Glutamatergic neuron (in vitro differentiated cells): ENCODE measurements at regions not wholly inside any gene's neighbourhood (a gene's known extent, or its start where the extent isn't known, plus 50 kb on each side); places are given as distances from the start of the nearest gene placed in this dataset.

Source experiments
- DNase-seq: peaks from one replicate; pipeline ENCODE4 v3.0.0; 2022
- H3K27ac Mint-ChIP-seq: one replicate; pipeline ENCODE4 v1.8.0; 2020; ENCODE audit warnings: mild to moderate bottlenecking, mixed read lengths, inconsistent platforms; ENCODE audit not compliant: unreplicated experiment
- H3K27me3 Mint-ChIP-seq: one replicate; pipeline ENCODE4 v1.8.0; 2020; ENCODE audit warnings: mild to moderate bottlenecking, moderate library complexity, mixed read lengths, inconsistent platforms; ENCODE audit not compliant: unreplicated experiment
- H3K36me3 Mint-ChIP-seq: one replicate; pipeline ENCODE4 v1.8.0; 2020; ENCODE audit warnings: mild to moderate bottlenecking, mixed read lengths, inconsistent platforms; ENCODE audit not compliant: unreplicated experiment
- H3K4me1 Mint-ChIP-seq: one replicate; pipeline ENCODE4 v1.8.0; 2020; ENCODE audit warnings: mild to moderate bottlenecking, low read depth, mixed read lengths, inconsistent platforms; ENCODE audit not compliant: unreplicated experiment
- H3K4me3 Mint-ChIP-seq: one replicate; pipeline ENCODE4 v1.8.0; 2020; ENCODE audit warnings: mild to moderate bottlenecking, mixed read lengths, inconsistent platforms; ENCODE audit not compliant: unreplicated experiment
- H3K9me3 Mint-ChIP-seq: one replicate; pipeline ENCODE4 v1.8.0; 2020; ENCODE audit warnings: mild to moderate bottlenecking, moderate library complexity, mixed read lengths, inconsistent platforms; ENCODE audit not compliant: unreplicated experiment
- CTCF ChIP-seq: fragments of 200-600 bp; sonication (generic); IDR thresholded peaks from one replicate; pipeline ENCODE4 v1.5.0; 2021; ENCODE audit not compliant: partially characterized antibody, unreplicated experiment

- Mint-ChIP-seq H3K27me3 (peaks cover 2% of the 10 kb centered on the region), H3K9me3 (peaks cover 3% of the 10 kb centered on the region), H3K4me1 (peaks cover 2% of the 10 kb centered on the region), H3K4me3 (no peak overlapping the region), H3K27ac (no peak overlapping the region), H3K36me3 (no peaks in the 10 kb centered on the region)
- no peak for DNase-seq
- TF ChIP-seq CTCF, result no peak
Measured at GRCh38 chr2:122020377-122020776, 264.9 kb downstream of the TSN start.

GRCh38 chr2:122021941-122022340 is 266.5 kb downstream of the TSN start:
- H3K9me3 Mint-ChIP-seq, result peaks cover 3% of the 10 kb centered on the region
- no peaks in the 10 kb centered on the region for H3K36me3 Mint-ChIP-seq
- peaks cover 2% of the 10 kb centered on the region for H3K4me1 Mint-ChIP-seq
- H3K27ac Mint-ChIP-seq, result no peak overlapping the region
- TF ChIP-seq CTCF, result no peak
- H3K4me3 Mint-ChIP-seq, result no peak overlapping the region
- H3K27me3 Mint-ChIP-seq, result peaks cover 2% of the 10 kb centered on the region
- DNase-seq, result no peak

- Mint-ChIP-seq H3K4me3 (no peak overlapping the region), H3K36me3 (no peaks in the 10 kb centered on the region), H3K9me3 (peaks cover 3% of the 10 kb centered on the region), H3K27me3 (peaks cover 2% of the 10 kb centered on the region), H3K27ac (no peak overlapping the region), H3K4me1 (peaks cover 2% of the 10 kb centered on the region)
- DNase-seq, result no peak
- no peak for TF ChIP-seq CTCF
Measured at GRCh38 chr2:122022531-122022930, 267.1 kb downstream of the TSN start.

- DNase-seq, result no peak
- peaks cover 2% of the 10 kb centered on the region for H3K27me3 Mint-ChIP-seq
- H3K4me1 Mint-ChIP-seq, result peaks cover 2% of the 10 kb centered on the region
- peaks cover 3% of the 10 kb centered on the region for H3K9me3 Mint-ChIP-seq
- no peak overlapping the region for H3K4me3 Mint-ChIP-seq
- no peak for TF ChIP-seq CTCF
- H3K36me3 Mint-ChIP-seq, result no peaks in the 10 kb centered on the region
- H3K27ac Mint-ChIP-seq, result no peak overlapping the region
Measured at GRCh38 chr2:122023059-122023864, 267.8 kb downstream of the TSN start.

GRCh38 chr2:122027510-122028217 is 272.2 kb downstream of the TSN start:
- no peak for DNase-seq
- Mint-ChIP-seq H3K36me3 (no peaks in the 10 kb centered on the region), H3K27ac (no peak overlapping the region), H3K27me3 (no peaks in the 10 kb centered on the region), H3K4me1 (peaks cover 4% of the 10 kb centered on the region), H3K9me3 (peaks cover 3% of the 10 kb centered on the region), H3K4me3 (no peak overlapping the region)
- TF ChIP-seq CTCF, result no peak
